ENCODE measurements at regions not wholly inside any gene's neighbourhood (a gene's known extent, or its start where the extent isn't known, plus 50 kb on each side); places are given as distances from the start of the nearest gene placed in this dataset.
"Not testable (repeated sequence)": the region's sequence is repeated elsewhere in the genome, so short reads cannot be mapped to it uniquely, and the experiment has no call there.

GRCh38 chr4:165556383-165556782 is 177.6 kb downstream of the CPE start:
- Histone ChIP-seq H3K27me3 (ENCODE audit: control insufficient read depth, low read length) (no peaks in the 10 kb centered on the region), H3K36me3 (ENCODE audit: control insufficient read depth, low read length) (no peaks in the 10 kb centered on the region), H3K4me2 (ENCODE audit: low read length) (no peak overlapping the region), H3K79me2 (ENCODE audit: control insufficient read depth, low read length) (no peaks in the 10 kb centered on the region), H3K4me1 (ENCODE audit: control insufficient read depth, low read length) (no peaks in the 10 kb centered on the region), H3K4me3 (ENCODE audit: low read length) (no peak overlapping the region), H3K9me2 (replicated peaks; ENCODE audit: control insufficient read depth, low read length) (no peaks in the 10 kb centered on the region), H3K27ac (ENCODE audit: low read depth, low read length) (no peak overlapping the region), H3K9me3 (ENCODE audit: control insufficient read depth, insufficient read depth, low read length) (no peaks in the 10 kb centered on the region), H4K20me1 (ENCODE audit: control insufficient read depth, insufficient read depth, low read depth, low read length) (no peaks in the 10 kb centered on the region), H3F3A (ENCODE audit: control insufficient read depth, insufficient read depth) (no peaks in the 10 kb centered on the region)
- TF ChIP-seq CTCF (IDR thresholded peaks at IDR 0.05; ENCODE audit: low read depth, low read length, poor library complexity, severe bottlenecking) (no peak), EZH2phosphoT487 (IDR thresholded peaks at IDR 0.05; ENCODE audit: borderline replicate concordance, low read length) (no peak)

- no peaks in the 10 kb centered on the region for H3K9me2 ChIP-seq (replicated peaks; ENCODE audit: control insufficient read depth, low read length)
- TF ChIP-seq CTCF (IDR thresholded peaks at IDR 0.05; ENCODE audit: low read depth, low read length, poor library complexity, severe bottlenecking) (no peak), EZH2phosphoT487 (IDR thresholded peaks at IDR 0.05; ENCODE audit: borderline replicate concordance, low read length) (no peak)
- H3K36me3 ChIP-seq (ENCODE audit: control insufficient read depth, low read length): no peaks in the 10 kb centered on the region
- no peak overlapping the region for H3K4me3 ChIP-seq (ENCODE audit: low read length)
- H3K79me2 ChIP-seq (ENCODE audit: control insufficient read depth, low read length): no peaks in the 10 kb centered on the region
- H4K20me1 ChIP-seq (ENCODE audit: control insufficient read depth, insufficient read depth, low read depth, low read length): no peaks in the 10 kb centered on the region
- no peaks in the 10 kb centered on the region for H3F3A ChIP-seq (ENCODE audit: control insufficient read depth, insufficient read depth)
- no peaks in the 10 kb centered on the region for H3K9me3 ChIP-seq (ENCODE audit: control insufficient read depth, insufficient read depth, low read length)
- H3K4me1 ChIP-seq (ENCODE audit: control insufficient read depth, low read length): no peaks in the 10 kb centered on the region
- H3K27ac ChIP-seq (ENCODE audit: low read depth, low read length): no peak overlapping the region
- H3K4me2 ChIP-seq (ENCODE audit: low read length): no peak overlapping the region
- H3K27me3 ChIP-seq (ENCODE audit: control insufficient read depth, low read length): no peaks in the 10 kb centered on the region
Observed at GRCh38 chr4:165560941-165561340, 182.1 kb downstream of the CPE start.

- Histone ChIP-seq H3K36me3 (ENCODE audit: control insufficient read depth, low read length) (no peaks in the 10 kb centered on the region), H3K9me2 (replicated peaks; ENCODE audit: control insufficient read depth, low read length) (no peaks in the 10 kb centered on the region), H3K27ac (ENCODE audit: low read depth, low read length) (no peak overlapping the region), H3K79me2 (ENCODE audit: control insufficient read depth, low read length) (no peaks in the 10 kb centered on the region), H3F3A (ENCODE audit: control insufficient read depth, insufficient read depth) (no peaks in the 10 kb centered on the region), H4K20me1 (ENCODE audit: control insufficient read depth, insufficient read depth, low read depth, low read length) (no peaks in the 10 kb centered on the region), H3K4me3 (ENCODE audit: low read length) (no peak overlapping the region), H3K27me3 (ENCODE audit: control insufficient read depth, low read length) (no peaks in the 10 kb centered on the region), H3K4me2 (ENCODE audit: low read length) (no peak overlapping the region), H3K9me3 (ENCODE audit: control insufficient read depth, insufficient read depth, low read length) (no peaks in the 10 kb centered on the region), H3K4me1 (ENCODE audit: control insufficient read depth, low read length) (no peaks in the 10 kb centered on the region)
- TF ChIP-seq CTCF (IDR thresholded peaks at IDR 0.05; ENCODE audit: low read depth, low read length, poor library complexity, severe bottlenecking): no peak
- TF ChIP-seq EZH2phosphoT487 (IDR thresholded peaks at IDR 0.05; ENCODE audit: borderline replicate concordance, low read length): no peak
Observed at GRCh38 chr4:165563851-165564250, 185.0 kb downstream of the CPE start.

GRCh38 chr4:165569031-165569430 is 190.2 kb downstream of the CPE start:
- Histone ChIP-seq H3K9me3 (ENCODE audit: control insufficient read depth, insufficient read depth, low read length) (no peaks in the 10 kb centered on the region; the same call in 1 of the 2 replicates), H3K27me3 (ENCODE audit: control insufficient read depth, low read length) (no peaks in the 10 kb centered on the region), H3K79me2 (ENCODE audit: control insufficient read depth, low read length) (no peaks in the 10 kb centered on the region), H3F3A (ENCODE audit: control insufficient read depth, insufficient read depth) (no peaks in the 10 kb centered on the region), H4K20me1 (ENCODE audit: control insufficient read depth, insufficient read depth, low read depth, low read length) (no peaks in the 10 kb centered on the region), H3K9me2 (replicated peaks; ENCODE audit: control insufficient read depth, low read length) (no peaks in the 10 kb centered on the region), H3K4me3 (ENCODE audit: low read length) (no peak overlapping the region), H3K4me1 (ENCODE audit: control insufficient read depth, low read length) (no peaks in the 10 kb centered on the region), H3K36me3 (ENCODE audit: control insufficient read depth, low read length) (no peaks in the 10 kb centered on the region), H3K27ac (ENCODE audit: low read depth, low read length) (no peak overlapping the region), H3K4me2 (ENCODE audit: low read length) (no peak overlapping the region)
- TF ChIP-seq CTCF (IDR thresholded peaks at IDR 0.05; ENCODE audit: low read depth, low read length, poor library complexity, severe bottlenecking) (no peak), EZH2phosphoT487 (IDR thresholded peaks at IDR 0.05; ENCODE audit: borderline replicate concordance, low read length) (no peak)

GRCh38 chr4:165571476-165571875 is 192.7 kb downstream of the CPE start:
- not testable (repeated sequence) for H3F3A ChIP-seq (ENCODE audit: control insufficient read depth, insufficient read depth); H3K4me1 ChIP-seq (ENCODE audit: control insufficient read depth, low read length); H3K4me3 ChIP-seq (ENCODE audit: low read length); H3K36me3 ChIP-seq (ENCODE audit: control insufficient read depth, low read length); H3K27me3 ChIP-seq (ENCODE audit: control insufficient read depth, low read length); H3K79me2 ChIP-seq (ENCODE audit: control insufficient read depth, low read length); H3K4me2 ChIP-seq (ENCODE audit: low read length); H4K20me1 ChIP-seq (ENCODE audit: control insufficient read depth, insufficient read depth, low read depth, low read length); H3K9me2 ChIP-seq (replicated peaks; ENCODE audit: control insufficient read depth, low read length); H3K9me3 ChIP-seq (ENCODE audit: control insufficient read depth, insufficient read depth, low read length); H3K27ac ChIP-seq (ENCODE audit: low read depth, low read length)

Data from DOHH2 (cell line).